ENCODE measurements at regions not wholly inside any gene's neighbourhood (a gene's known extent, or its start where the extent isn't known, plus 50 kb on each side); places are given as distances from the start of the nearest gene placed in this dataset.

DNA sequence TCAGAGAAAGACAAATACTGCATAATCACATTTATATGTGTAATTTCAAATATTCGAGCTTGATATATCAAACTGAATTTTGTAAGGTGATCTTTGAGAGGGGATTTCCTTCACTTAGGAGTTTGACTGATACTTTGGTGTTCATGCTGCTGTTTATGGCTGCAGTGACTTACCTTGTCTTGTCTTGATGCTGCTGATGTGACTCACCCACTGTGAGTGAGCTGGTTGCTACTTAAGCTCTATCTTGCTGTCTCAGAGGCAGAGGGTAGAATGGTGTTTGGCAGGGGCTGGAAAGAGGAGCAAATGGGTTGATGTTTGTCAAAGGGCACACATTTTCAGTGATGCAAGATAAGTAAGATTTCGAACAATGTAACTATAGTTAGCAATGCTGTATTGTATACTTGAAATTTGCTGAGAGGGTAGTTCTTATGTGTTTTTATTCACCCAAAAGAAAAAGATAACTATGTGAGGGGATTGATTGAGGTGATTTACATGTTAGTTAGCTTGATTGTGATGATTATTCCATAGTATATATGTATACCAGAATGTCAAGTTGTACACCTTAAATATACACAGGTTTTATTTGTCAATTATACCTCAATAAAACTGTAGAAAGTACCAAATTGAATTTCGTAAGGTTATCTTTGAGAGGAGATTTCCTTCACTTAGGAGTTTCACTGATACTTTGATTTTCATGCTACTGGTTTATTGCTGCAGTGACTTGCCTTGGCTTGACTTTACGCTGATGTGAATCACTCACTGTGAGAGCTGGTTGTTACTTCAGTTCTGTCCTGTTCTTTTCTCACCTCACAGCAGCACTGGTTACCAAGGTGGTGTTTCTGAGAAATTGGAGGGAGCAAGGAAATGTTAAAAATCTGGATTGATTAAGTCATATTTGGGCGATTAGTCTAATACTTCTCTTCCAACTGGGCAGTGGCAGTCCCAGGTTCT, 94.5 kb upstream of the SLC5A9 start:
- no peak overlapping the region for H3K4ac ChIP-seq (ENCODE audit: low read depth, low read length)
- intact Hi-C loops (cut with micrococcal nuclease), result no loop called here
- in situ Hi-C loops (cut with MboI; ENCODE audit: low sequenced_read_pairs), result no loop called here
- H3K18ac ChIP-seq (ENCODE audit: low read depth, low read length), result no peak overlapping the region
- ChIA-PET CTCF (no interaction called here), POLR2A (ENCODE audit: unreplicated experiment) (no interaction called here)
- H4K8ac ChIP-seq (ENCODE audit: low read depth in 2 of 2, low read length in 2 of 2), result no peak overlapping the region
- TF ChIP-seq MAFK (IDR thresholded peaks at IDR 0.05; ENCODE audit: low read depth, low read length), result no peak
- TF ChIP-seq BHLHE40 (IDR thresholded peaks at IDR 0.05; ENCODE audit: low read depth, low read length), result no peak
- TF ChIP-seq, protein P1, sequence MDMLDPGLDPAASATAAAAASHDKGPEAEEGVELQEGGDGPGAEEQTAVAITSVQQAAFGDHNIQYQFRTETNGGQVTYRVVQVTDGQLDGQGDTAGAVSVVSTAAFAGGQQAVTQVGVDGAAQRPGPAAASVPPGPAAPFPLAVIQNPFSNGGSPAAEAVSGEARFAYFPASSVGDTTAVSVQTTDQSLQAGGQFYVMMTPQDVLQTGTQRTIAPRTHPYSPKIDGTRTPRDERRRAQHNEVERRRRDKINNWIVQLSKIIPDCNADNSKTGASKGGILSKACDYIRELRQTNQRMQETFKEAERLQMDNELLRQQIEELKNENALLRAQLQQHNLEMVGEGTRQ (IDR thresholded peaks at IDR 0.05; ENCODE audit: low read depth, low read length), result no peak
- TF ChIP-seq, protein P2, sequence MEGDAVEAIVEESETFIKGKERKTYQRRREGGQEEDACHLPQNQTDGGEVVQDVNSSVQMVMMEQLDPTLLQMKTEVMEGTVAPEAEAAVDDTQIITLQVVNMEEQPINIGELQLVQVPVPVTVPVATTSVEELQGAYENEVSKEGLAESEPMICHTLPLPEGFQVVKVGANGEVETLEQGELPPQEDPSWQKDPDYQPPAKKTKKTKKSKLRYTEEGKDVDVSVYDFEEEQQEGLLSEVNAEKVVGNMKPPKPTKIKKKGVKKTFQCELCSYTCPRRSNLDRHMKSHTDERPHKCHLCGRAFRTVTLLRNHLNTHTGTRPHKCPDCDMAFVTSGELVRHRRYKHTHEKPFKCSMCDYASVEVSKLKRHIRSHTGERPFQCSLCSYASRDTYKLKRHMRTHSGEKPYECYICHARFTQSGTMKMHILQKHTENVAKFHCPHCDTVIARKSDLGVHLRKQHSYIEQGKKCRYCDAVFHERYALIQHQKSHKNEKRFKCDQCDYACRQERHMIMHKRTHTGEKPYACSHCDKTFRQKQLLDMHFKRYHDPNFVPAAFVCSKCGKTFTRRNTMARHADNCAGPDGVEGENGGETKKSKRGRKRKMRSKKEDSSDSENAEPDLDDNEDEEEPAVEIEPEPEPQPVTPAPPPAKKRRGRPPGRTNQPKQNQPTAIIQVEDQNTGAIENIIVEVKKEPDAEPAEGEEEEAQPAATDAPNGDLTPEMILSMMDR (conservative IDR thresholded peaks at IDR 0.05; ENCODE audit: low read depth, low read length), result no peak
- TF ChIP-seq RAD21 (IDR thresholded peaks at IDR 0.05; ENCODE audit: low read length), result no peak
- TF ChIP-seq RFX5 (IDR thresholded peaks at IDR 0.05; ENCODE audit: low read depth, low read length), result no peak
- TF ChIP-seq, protein P3, sequence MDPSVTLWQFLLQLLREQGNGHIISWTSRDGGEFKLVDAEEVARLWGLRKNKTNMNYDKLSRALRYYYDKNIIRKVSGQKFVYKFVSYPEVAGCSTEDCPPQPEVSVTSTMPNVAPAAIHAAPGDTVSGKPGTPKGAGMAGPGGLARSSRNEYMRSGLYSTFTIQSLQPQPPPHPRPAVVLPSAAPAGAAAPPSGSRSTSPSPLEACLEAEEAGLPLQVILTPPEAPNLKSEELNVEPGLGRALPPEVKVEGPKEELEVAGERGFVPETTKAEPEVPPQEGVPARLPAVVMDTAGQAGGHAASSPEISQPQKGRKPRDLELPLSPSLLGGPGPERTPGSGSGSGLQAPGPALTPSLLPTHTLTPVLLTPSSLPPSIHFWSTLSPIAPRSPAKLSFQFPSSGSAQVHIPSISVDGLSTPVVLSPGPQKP (IDR thresholded peaks at IDR 0.05; ENCODE audit: borderline replicate concordance, low read depth, low read length), result no peak
- TF ChIP-seq CEBPB (IDR thresholded peaks at IDR 0.05; ENCODE audit: low read depth, low read length), result no peak
- TF ChIP-seq POLR2A (IDR thresholded peaks at IDR 0.05; ENCODE audit: low read depth, low read length), result no peak
- H4K91ac ChIP-seq (ENCODE audit: insufficient read depth, low read depth, low read length), result no peak overlapping the region
- H3K36me3 ChIP-seq (ENCODE audit: control insufficient read depth, insufficient read depth, low read length), result no peaks in the 10 kb centered on the region
- H2AFZ ChIP-seq (replicated peaks; ENCODE audit: low read length, poor library complexity), result no peak overlapping the region
- no peak overlapping the region for H3K56ac ChIP-seq (ENCODE audit: extremely low read depth, insufficient read depth, low read length)
- H4K20me1 ChIP-seq (ENCODE audit: insufficient read depth, low read length), result no peaks in the 10 kb centered on the region
- BruUV-seq (replicated peaks), result no TSS peak
- no CpG with 5 or more reads among the region's 5 CpGs for WGBS, 2 experiments (ENCODE audit: extremely low coverage in 2 of 2, insufficient read length in 1 of 2)
- H2AK5ac ChIP-seq (ENCODE audit: low read depth, low read length), result no peak overlapping the region
- H2BK120ac ChIP-seq (ENCODE audit: low read depth, low read length), result no peak overlapping the region
- no peaks in the 10 kb centered on the region for H3K4me1 ChIP-seq (ENCODE audit: control insufficient read depth, insufficient read depth, low read length)
- H3K23ac ChIP-seq (ENCODE audit: low read depth, low read length), result no peak overlapping the region
- no peak overlapping the region for H3K4me2 ChIP-seq (ENCODE audit: low read depth, low read length)
- no peak overlapping the region for H2BK5ac ChIP-seq (ENCODE audit: low read depth, low read length, poor library complexity, severe bottlenecking)
- no peak overlapping the region for H4K5ac ChIP-seq (ENCODE audit: low read depth, low read length)
- H2BK20ac ChIP-seq (ENCODE audit: low read depth, low read length), result no peak overlapping the region
- no peaks in the 10 kb centered on the region for H3K79me1 ChIP-seq (ENCODE audit: low read depth in 1 of 2, low read length in 2 of 2)
- no peaks in the 10 kb centered on the region for H3K9me1 ChIP-seq (ENCODE audit: insufficient read depth, low read length)
- no peaks in the 10 kb centered on the region for H3K9me3 ChIP-seq (ENCODE audit: control insufficient read depth, insufficient read depth, low read length)
- H3K27me3 ChIP-seq (ENCODE audit: control insufficient read depth, insufficient read depth, low read length), result no peaks in the 10 kb centered on the region
- dilution Hi-C loops (cut with HindIII; ENCODE audit: low sequenced_read_pairs, unreplicated experiment), result no loop called here
- H2BK15ac ChIP-seq (ENCODE audit: low read depth, low read length), result no peak overlapping the region
- no peak overlapping the region for H3K14ac ChIP-seq (replicated peaks; ENCODE audit: low read depth, low read length)
- no peak for ATAC-seq (ENCODE audit: low read depth)
- no peak overlapping the region for H3K9ac ChIP-seq (ENCODE audit: low read depth, low read length)
- H2AK9ac ChIP-seq (replicated peaks; ENCODE audit: low read depth, low read length, poor library complexity), result no peak overlapping the region
- DNase-seq, result no peak
- no peak overlapping the region for H3K4me3 ChIP-seq (ENCODE audit: insufficient read depth, low read depth, low read length)
- H3K27ac ChIP-seq (ENCODE audit: insufficient read depth, low read length), result no peak overlapping the region

Measured in IMR-90 (cell line).